Fibroblast of the aortic adventitia (primary cell): ENCODE measurements at regions not wholly inside any gene's neighbourhood (a gene's known extent, or its start where the extent isn't known, plus 50 kb on each side); places are given as distances from the start of the nearest gene placed in this dataset.

ENCODE experiments used
- DNase-seq: peaks from one replicate; pipeline ENCODE4 v3.0.0-alpha.2; 2010; ENCODE audit warnings: low read depth
- H3K4me3 ChIP-seq: 2 replicates; pipeline ENCODE4 v1.5.1; 2011; ENCODE audit warnings: low read depth, mild to moderate bottlenecking, control low read depth, low read length, moderate library complexity
- CTCF ChIP-seq: IDR thresholded peaks from 2 replicates; pipeline ENCODE4 v1.5.1; 2011; ENCODE audit warnings: mild to moderate bottlenecking, low read length, control low read depth, inconsistent platforms; ENCODE audit not compliant: insufficient read depth

DNA sequence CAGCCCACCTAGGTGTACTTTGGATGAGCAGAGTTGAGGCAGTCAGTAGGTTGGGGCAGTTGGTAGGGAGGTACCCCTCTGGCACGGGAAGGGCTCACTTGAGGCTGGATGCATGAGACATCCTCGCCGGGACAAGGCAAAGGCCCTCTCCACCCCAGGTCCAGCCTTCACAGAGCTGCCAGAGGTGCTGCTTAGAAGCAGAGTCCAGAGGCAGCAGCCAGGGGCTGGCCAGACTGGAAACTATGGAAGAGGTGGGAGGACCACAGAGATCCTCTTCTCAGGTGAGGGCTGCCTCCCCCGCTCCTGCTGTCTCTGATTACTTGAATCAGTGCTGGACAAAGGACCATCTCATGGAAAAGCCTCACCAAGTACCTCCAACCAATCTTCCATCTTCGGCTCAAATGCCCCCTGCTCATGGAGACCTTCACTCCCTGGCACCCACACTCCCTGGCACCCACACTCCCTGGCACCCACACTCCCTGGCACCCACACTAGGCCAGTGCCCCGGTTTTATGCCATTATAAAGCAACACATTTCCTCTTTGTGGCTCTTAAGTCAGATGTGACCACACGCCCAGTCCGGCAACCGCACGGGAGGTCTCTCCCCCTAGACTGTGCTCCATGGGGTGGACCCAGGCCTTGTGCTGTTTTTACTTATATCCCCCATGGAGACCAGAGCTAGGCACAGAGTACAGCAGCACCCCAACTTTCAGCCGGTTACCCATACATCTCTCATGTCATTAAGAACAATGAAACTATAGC, 100.1 kb downstream of the YTHDF1 start:
- DNase-seq: no peak
- no peak overlapping the region for H3K4me3 ChIP-seq
- no peak for TF ChIP-seq CTCF

DNA sequence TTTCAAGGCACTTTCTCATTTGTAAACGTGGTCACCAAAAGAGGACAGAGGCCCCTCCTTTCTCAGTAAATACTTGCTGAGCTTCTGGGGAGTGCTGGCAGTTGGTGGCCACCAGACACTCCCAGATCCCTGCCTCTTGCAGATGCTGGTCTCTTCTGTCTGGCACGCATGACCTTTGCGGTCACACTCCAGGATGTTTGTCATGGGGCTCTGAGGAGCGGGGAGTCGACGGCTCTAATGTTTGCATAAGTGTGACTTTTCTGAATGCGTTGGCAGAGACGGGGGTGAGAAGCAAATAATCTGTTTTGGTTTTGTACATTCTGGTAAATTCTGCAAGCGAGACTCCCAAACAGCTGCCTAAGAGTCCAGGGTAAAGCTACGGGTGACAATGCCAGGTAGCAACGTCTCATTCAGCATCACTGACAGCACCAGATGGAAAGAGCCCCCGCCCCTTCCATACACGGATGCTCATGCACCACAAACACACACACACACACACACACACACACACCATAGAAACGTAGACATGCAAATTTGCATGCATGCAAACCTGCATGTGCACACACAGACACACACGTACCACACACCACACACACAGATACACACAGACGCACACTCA, 101.1 kb downstream of the YTHDF1 start:
- no peak for TF ChIP-seq CTCF
- H3K4me3 ChIP-seq: no peak overlapping the region
- DNase-seq: no peak

DNA sequence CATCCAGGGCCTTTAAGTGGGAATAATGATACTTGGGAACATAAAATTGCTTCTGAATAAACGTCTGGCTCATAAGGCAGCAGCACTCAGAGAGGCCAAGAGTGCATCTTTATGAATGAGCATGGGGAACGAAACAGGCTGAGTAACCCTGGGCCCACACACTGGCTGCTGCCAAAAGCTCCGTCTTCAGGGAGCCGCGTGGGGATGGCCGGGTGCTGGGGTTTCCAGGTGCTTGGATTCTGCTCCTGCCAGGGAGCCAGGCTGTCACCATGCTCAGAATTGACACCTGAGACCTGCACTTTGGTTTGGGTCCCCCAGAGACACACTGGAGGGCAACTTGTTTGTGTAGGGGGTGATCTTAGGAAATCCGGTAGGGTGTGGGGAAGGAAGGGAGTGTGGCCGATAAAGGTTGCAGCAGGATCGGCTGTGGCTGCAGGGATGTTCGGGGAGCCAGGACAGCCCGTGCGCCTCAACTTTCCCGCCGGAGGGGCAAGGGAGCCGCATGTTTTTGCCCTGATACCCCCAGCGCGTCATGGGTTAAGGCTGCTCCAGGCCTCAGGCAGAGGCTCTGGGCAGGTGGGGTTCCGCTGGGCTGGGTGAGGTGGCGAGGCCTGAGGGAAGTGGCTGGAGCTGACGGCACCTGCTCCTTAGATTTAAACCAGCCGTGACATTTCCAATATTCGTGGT, 101.8 kb downstream of the YTHDF1 start:
- no peak for TF ChIP-seq CTCF
- DNase-seq: no peak
- no peak overlapping the region for H3K4me3 ChIP-seq

- no peak for TF ChIP-seq CTCF
- no peak overlapping the region for H3K4me3 ChIP-seq
- no peak for DNase-seq
Observed at GRCh38 chr20:63112491-63113219, 103.3 kb downstream of the YTHDF1 start.

DNA sequence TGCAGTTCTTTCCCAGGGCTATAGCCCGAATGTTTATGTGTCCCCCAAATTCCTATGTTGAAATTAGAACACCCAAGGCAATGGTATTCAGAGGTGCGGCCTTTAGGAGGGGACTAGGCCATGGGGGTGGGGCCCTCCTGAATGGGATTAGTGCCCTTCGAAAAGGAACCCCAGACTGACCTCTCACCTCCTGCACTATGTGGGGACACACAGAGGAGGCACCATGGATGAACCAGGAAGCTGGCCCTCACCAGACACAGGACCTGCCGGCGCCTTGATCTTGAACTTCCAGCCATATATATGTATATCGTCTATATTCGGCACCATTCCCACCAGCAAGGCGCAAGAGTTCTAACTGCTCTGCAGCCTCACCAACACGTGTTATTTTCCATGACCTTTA, 101.5 kb upstream of the BHLHE23 start:
- DNase-seq: no peak
- no peak for TF ChIP-seq CTCF
- H3K4me3 ChIP-seq: no peak overlapping the region

DNA sequence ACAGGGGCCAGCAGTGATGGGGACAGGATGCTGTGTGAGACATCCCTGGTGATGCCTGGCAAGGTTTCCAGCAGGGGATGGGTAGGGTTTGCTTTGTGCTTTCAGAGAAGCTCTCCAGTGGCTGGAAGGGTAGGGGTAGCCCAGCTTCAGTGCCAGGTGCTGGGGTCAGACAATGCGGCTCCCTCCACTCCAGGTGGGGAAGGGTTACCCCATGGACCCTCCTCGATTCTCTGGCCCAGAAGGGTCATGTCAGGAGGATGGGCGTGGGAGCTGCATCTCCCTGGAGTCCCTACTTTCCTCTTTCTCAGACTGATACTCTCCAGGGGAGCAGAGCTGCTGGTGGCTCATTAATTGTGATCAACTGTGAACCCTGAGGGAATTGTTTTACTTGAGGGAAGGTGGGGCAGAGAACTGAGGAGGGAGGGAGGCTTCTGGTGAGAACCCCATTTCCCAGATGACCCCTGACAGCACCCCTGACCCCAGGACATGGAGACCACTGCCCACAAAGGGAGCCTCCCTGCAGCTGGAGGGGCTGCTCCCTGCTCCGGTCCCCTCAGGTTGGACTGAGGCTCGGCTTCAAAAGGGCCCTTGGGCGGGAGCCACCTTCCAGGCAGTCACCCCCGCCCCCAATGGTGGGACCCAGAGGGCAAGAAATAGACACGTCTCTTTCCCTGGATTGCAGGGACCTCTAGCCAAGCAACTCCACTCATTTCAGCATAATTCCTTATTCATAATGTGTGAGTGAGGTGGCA, 100.9 kb upstream of the BHLHE23 start:
- H3K4me3 ChIP-seq: no peak overlapping the region
- no peak for DNase-seq
- TF ChIP-seq CTCF: no peak
